ENCODE measurements at regions not wholly inside any gene's neighbourhood (a gene's known extent, or its start where the extent isn't known, plus 50 kb on each side); places are given as distances from the start of the nearest gene placed in this dataset.

DNA sequence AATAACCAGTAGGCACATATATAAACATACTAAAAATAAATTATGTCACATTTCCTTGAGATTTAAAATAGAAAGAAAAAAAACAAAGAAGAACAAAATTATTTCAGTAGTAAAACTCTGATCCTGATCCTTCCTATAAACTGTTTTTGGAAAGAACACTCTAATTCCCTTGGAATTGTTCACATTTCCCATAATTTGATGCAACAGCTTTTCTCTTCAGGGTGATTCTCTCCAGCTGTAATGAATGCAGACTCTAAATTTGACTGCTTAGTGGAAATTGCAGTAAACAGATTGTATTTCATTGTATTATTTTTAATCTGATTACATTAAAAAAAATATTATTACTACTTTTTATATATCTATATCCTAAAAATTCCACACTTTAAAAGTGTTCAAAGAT lies 70.2 kb upstream of the ABI3BP start:
- TF ChIP-seq, protein P1, sequence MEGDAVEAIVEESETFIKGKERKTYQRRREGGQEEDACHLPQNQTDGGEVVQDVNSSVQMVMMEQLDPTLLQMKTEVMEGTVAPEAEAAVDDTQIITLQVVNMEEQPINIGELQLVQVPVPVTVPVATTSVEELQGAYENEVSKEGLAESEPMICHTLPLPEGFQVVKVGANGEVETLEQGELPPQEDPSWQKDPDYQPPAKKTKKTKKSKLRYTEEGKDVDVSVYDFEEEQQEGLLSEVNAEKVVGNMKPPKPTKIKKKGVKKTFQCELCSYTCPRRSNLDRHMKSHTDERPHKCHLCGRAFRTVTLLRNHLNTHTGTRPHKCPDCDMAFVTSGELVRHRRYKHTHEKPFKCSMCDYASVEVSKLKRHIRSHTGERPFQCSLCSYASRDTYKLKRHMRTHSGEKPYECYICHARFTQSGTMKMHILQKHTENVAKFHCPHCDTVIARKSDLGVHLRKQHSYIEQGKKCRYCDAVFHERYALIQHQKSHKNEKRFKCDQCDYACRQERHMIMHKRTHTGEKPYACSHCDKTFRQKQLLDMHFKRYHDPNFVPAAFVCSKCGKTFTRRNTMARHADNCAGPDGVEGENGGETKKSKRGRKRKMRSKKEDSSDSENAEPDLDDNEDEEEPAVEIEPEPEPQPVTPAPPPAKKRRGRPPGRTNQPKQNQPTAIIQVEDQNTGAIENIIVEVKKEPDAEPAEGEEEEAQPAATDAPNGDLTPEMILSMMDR (IDR thresholded peaks at IDR 0.05): no peak
- TF ChIP-seq EZH2 (IDR thresholded peaks at IDR 0.05) (no peak), EZH2phosphoT487 (IDR thresholded peaks at IDR 0.05) (no peak)

All from neural progenitor cell (in vitro differentiated cells).